ENCODE measurements at regions not wholly inside any gene's neighbourhood (a gene's known extent, or its start where the extent isn't known, plus 50 kb on each side); places are given as distances from the start of the nearest gene placed in this dataset.

DNA sequence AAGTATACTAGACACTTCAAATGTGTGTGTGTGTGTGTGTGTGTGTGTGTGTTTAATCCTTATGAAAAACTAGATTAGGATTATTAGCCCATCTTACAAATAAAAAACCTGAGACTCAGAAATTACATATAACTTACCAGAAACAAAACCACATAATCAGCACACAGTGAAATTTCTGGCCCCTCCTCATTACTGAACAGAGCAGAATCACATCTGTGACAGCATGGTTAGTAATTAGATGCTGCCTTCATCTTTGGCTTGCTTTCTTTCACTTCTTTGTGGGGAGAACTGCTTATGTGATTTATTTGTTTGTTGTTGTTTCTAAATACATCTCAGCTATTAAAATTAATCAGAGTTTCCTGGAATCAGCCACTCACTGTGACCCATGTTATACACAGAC is 267.1 kb downstream of the TENT5A start:
- H3K4me2 ChIP-seq (ENCODE audit: low read length), result no peak overlapping the region
- no peak overlapping the region for H2AFZ ChIP-seq (ENCODE audit: low read depth, low read length)
- H4K20me1 ChIP-seq (ENCODE audit: insufficient read depth, low read length), result no peaks in the 10 kb centered on the region
- no peak overlapping the region for H3K4me3 ChIP-seq (ENCODE audit: low read length)
- H3K27me3 ChIP-seq (ENCODE audit: low read depth, low read length), result no peaks in the 10 kb centered on the region
- H3K4me1 ChIP-seq (ENCODE audit: low read length), result no peaks in the 10 kb centered on the region
- TF ChIP-seq, protein P1, sequence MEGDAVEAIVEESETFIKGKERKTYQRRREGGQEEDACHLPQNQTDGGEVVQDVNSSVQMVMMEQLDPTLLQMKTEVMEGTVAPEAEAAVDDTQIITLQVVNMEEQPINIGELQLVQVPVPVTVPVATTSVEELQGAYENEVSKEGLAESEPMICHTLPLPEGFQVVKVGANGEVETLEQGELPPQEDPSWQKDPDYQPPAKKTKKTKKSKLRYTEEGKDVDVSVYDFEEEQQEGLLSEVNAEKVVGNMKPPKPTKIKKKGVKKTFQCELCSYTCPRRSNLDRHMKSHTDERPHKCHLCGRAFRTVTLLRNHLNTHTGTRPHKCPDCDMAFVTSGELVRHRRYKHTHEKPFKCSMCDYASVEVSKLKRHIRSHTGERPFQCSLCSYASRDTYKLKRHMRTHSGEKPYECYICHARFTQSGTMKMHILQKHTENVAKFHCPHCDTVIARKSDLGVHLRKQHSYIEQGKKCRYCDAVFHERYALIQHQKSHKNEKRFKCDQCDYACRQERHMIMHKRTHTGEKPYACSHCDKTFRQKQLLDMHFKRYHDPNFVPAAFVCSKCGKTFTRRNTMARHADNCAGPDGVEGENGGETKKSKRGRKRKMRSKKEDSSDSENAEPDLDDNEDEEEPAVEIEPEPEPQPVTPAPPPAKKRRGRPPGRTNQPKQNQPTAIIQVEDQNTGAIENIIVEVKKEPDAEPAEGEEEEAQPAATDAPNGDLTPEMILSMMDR (IDR thresholded peaks at IDR 0.05; ENCODE audit: low read depth, low read length), result no peak
- no peak for TF ChIP-seq EZH2phosphoT487 (IDR thresholded peaks at IDR 0.05; ENCODE audit: low read depth)
- no peaks in the 10 kb centered on the region for H3K36me3 ChIP-seq (replicated peaks; ENCODE audit: low read depth, low read length)
- H3K9me3 ChIP-seq (ENCODE audit: insufficient read depth, low read length), result no peaks in the 10 kb centered on the region
- H3K79me2 ChIP-seq (ENCODE audit: low read length), result no peaks in the 10 kb centered on the region
- no peak overlapping the region for H3K9ac ChIP-seq (ENCODE audit: low read length)
- H3K27ac ChIP-seq (ENCODE audit: low read length), result no peak overlapping the region

DNA sequence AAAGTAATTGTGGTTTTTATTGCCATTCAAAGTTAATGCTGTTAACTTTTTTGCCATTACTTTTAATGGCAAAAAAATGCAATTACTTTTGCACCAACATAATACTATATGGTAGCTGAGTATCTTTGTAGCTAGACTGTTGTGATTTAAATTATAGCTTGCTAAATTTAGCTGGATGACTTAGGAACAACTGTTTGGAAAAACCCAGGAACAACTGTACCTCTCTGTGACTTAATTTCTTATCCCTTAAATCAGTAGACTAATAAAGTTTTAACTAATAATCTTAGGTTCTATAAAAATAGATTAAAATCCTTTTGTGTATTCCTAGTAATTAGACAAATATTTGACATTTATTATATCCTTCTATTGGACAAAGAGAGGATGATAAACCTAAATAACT is 268.2 kb downstream of the TENT5A start:
- no peak overlapping the region for H2AFZ ChIP-seq (ENCODE audit: low read depth, low read length)
- no peaks in the 10 kb centered on the region for H3K9me3 ChIP-seq (ENCODE audit: insufficient read depth, low read length)
- H3K79me2 ChIP-seq (ENCODE audit: low read length), result no peaks in the 10 kb centered on the region
- no peak overlapping the region for H3K27ac ChIP-seq (ENCODE audit: low read length)
- H3K4me2 ChIP-seq (ENCODE audit: low read length), result no peak overlapping the region
- H3K27me3 ChIP-seq (ENCODE audit: low read depth, low read length), result no peaks in the 10 kb centered on the region
- no peak overlapping the region for H3K4me3 ChIP-seq (ENCODE audit: low read length)
- H3K9ac ChIP-seq (ENCODE audit: low read length), result no peak overlapping the region
- H4K20me1 ChIP-seq (ENCODE audit: insufficient read depth, low read length), result no peaks in the 10 kb centered on the region
- no peak for TF ChIP-seq EZH2phosphoT487 (IDR thresholded peaks at IDR 0.05; ENCODE audit: low read depth)
- TF ChIP-seq, protein P1 (IDR thresholded peaks at IDR 0.05; ENCODE audit: low read depth, low read length), result no peak
- no peaks in the 10 kb centered on the region for H3K36me3 ChIP-seq (replicated peaks; ENCODE audit: low read depth, low read length)
- no peaks in the 10 kb centered on the region for H3K4me1 ChIP-seq (ENCODE audit: low read length)

DNA sequence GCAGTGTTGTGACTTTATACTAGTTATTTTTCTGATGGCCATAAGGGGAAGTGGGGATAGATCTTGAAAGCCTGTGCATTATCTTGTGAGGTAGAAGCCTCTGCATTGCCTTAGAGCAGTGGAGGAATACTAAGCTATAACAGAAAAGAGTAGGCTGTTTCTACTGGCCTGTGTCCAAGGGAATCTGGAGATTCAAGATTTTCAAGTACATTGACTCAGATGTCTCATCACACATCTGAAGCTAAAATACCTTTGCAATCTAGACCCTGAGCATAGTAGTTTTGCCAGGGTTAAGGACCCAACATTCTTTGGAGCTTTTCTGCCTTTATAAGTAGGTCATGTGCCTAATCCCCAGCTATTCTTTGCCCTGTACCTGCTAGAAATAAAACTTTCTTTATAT is 272.3 kb downstream of the TENT5A start:
- TF ChIP-seq, protein P1 (IDR thresholded peaks at IDR 0.05; ENCODE audit: low read depth, low read length), result no peak
- no peak for TF ChIP-seq EZH2phosphoT487 (IDR thresholded peaks at IDR 0.05; ENCODE audit: low read depth)
- Histone ChIP-seq H3K4me1 (ENCODE audit: low read length) (no peaks in the 10 kb centered on the region), H3K4me2 (ENCODE audit: low read length) (no peak overlapping the region), H3K79me2 (ENCODE audit: low read length) (no peaks in the 10 kb centered on the region), H3K4me3 (ENCODE audit: low read length) (no peak overlapping the region), H3K27ac (ENCODE audit: low read length) (no peak overlapping the region), H3K9me3 (ENCODE audit: insufficient read depth, low read length) (no peaks in the 10 kb centered on the region), H2AFZ (ENCODE audit: low read depth, low read length) (no peak overlapping the region), H3K36me3 (replicated peaks; ENCODE audit: low read depth, low read length) (no peaks in the 10 kb centered on the region), H3K27me3 (ENCODE audit: low read depth, low read length) (no peaks in the 10 kb centered on the region), H4K20me1 (ENCODE audit: insufficient read depth, low read length) (no peaks in the 10 kb centered on the region), H3K9ac (ENCODE audit: low read length) (no peak overlapping the region)

DNA sequence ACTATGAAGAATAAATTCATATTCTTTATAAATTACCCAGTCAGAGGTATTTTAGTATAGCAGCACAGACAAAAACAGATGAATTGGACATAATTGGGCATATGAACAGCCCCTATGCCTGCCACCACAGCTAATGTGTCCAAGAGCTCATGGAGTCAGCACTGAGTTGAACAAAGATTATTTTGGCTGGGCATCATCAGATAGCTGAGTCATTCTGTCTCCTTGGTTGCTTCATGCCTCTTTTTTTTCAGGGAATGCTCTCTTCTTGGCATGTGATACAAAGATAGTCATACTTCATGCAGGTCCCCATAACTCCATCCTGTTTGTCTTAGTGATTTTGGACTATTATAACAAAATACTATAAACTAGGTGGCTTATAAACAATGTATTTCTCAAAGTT is 275.6 kb downstream of the TENT5A start:
- H3K27me3 ChIP-seq (ENCODE audit: low read depth, low read length), result no peaks in the 10 kb centered on the region
- no peak overlapping the region for H3K9ac ChIP-seq (ENCODE audit: low read length)
- no peak overlapping the region for H3K4me2 ChIP-seq (ENCODE audit: low read length)
- H3K4me3 ChIP-seq (ENCODE audit: low read length), result no peak overlapping the region
- no peaks in the 10 kb centered on the region for H4K20me1 ChIP-seq (ENCODE audit: insufficient read depth, low read length)
- H3K36me3 ChIP-seq (replicated peaks; ENCODE audit: low read depth, low read length), result no peaks in the 10 kb centered on the region
- H2AFZ ChIP-seq (ENCODE audit: low read depth, low read length), result no peak overlapping the region
- H3K79me2 ChIP-seq (ENCODE audit: low read length), result no peaks in the 10 kb centered on the region
- no peak for TF ChIP-seq EZH2phosphoT487 (IDR thresholded peaks at IDR 0.05; ENCODE audit: low read depth)
- TF ChIP-seq, protein P1 (IDR thresholded peaks at IDR 0.05; ENCODE audit: low read depth, low read length), result no peak
- H3K4me1 ChIP-seq (ENCODE audit: low read length), result no peaks in the 10 kb centered on the region
- H3K9me3 ChIP-seq (ENCODE audit: insufficient read depth, low read length), result no peaks in the 10 kb centered on the region
- no peak overlapping the region for H3K27ac ChIP-seq (ENCODE audit: low read length)
